GM20000 (cell line): ENCODE measurements at regions not wholly inside any gene's neighbourhood (a gene's known extent, or its start where the extent isn't known, plus 50 kb on each side); places are given as distances from the start of the nearest gene placed in this dataset.

Experiments used
- DNase-seq: peaks from one replicate; pipeline ENCODE4 v3.0.0; 2012; ENCODE audit warnings: low spot score
- CTCF ChIP-seq: IDR thresholded peaks from 2 replicates; pipeline ENCODE4 v1.5.1; 2012; ENCODE audit warnings: mild to moderate bottlenecking, control low read depth; ENCODE audit errors: extremely low read depth, missing control alignments

GRCh38 chr12:24280056-24280842, 330.8 kb upstream of the SOX5 start:
- no peak for DNase-seq
- TF ChIP-seq CTCF = no peak

- no peak for TF ChIP-seq CTCF
- no peak for DNase-seq
Observed at GRCh38 chr12:24278832-24279231, 329.4 kb upstream of the SOX5 start.

GRCh38 chr12:24270965-24271364, 321.5 kb upstream of the SOX5 start:
- no peak for DNase-seq

GRCh38 chr12:24270464-24270863, 321.0 kb upstream of the SOX5 start:
- no peak for TF ChIP-seq CTCF

More at GRCh38 chr12:24270965-24271364, 321.5 kb upstream of the SOX5 start:
- no peak for TF ChIP-seq CTCF

GRCh38 chr12:24268663-24269186, 319.3 kb upstream of the SOX5 start:
- TF ChIP-seq CTCF = no peak
- DNase-seq = no peak

More at GRCh38 chr12:24270464-24270863, 321.0 kb upstream of the SOX5 start:
- DNase-seq = no peak

- TF ChIP-seq CTCF = no peak
- no peak for DNase-seq
Observed at GRCh38 chr12:24266982-24267381, 317.5 kb upstream of the SOX5 start.

- no peak for DNase-seq
- TF ChIP-seq CTCF = no peak
Observed at GRCh38 chr12:24256684-24257083, 307.2 kb upstream of the SOX5 start.
